ENCODE measurements at regions not wholly inside any gene's neighbourhood (a gene's known extent, or its start where the extent isn't known, plus 50 kb on each side); places are given as distances from the start of the nearest gene placed in this dataset.

DNA sequence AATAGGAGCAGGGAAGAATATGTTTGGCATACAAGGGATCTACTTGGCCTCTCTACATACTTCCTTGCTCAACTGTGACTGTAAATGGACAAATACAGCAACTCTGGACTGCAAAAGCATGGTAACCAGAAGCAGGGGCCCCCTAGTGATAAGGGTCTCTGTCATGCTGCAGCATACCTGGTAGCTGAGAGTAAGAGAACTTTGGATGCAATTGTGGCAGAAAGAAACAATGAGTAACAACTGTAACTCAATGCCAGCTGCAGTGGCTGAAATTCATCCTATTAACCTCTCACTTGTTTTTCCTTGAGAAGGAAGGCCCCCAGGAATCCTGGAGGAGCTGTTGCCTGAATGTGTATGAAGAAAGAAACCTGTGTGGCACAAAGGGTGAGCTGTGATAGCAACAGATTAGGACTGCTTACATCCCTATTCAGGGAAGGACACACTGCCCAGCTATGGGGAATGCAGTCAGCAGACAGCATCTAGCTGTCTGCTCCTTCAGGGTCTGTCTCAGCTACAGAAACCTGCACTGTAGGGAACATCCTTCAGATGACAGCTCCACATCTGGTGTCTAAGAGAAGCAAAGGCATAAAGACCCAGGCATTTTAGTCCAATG is 468.1 kb upstream of the ACTBL2 start:
- no peak overlapping the region for H3K23ac ChIP-seq (ENCODE audit: insufficient read length)
- H3K27ac ChIP-seq (ENCODE audit: low read depth, low read length) = no peak overlapping the region
- no peak overlapping the region for H4K8ac ChIP-seq (ENCODE audit: extremely low read depth, insufficient read depth, low read length)
- H2AFZ ChIP-seq (ENCODE audit: low read length) = no peak overlapping the region
- no peaks in the 10 kb centered on the region for H3K36me3 ChIP-seq (ENCODE audit: control insufficient read depth in 2 of 4, insufficient read depth in 4 of 4, low read length in 3 of 4)
- no peak overlapping the region for H3K9ac ChIP-seq (replicated peaks in 1 of 4; ENCODE audit: extremely low read depth in 1 of 4, low read depth in 3 of 4, low read length in 3 of 4)
- H2BK20ac ChIP-seq (ENCODE audit: low read length) = no peak overlapping the region
- no peak overlapping the region for H4K91ac ChIP-seq (replicated peaks; ENCODE audit: insufficient read length, low read length)
- POLR2A ChIA-PET (ENCODE audit: partially characterized antibody) = no interaction called here
- CTCF ChIA-PET (ENCODE audit: partially characterized antibody) = interaction anchor here (0.7 to 2.1 kb wide), 4 partner anchors 13 to 668 kb away, joined by 3 to 5 read pairs (median 4); no protein-coding TSS in a partner anchor
- no peaks in the 10 kb centered on the region for H3K23me2 ChIP-seq (ENCODE audit: low read depth, low read length)
- no peaks in the 10 kb centered on the region for H3K27me3 ChIP-seq (replicated peaks in 1 of 4; ENCODE audit: control insufficient read depth in 3 of 4, extremely low read depth in 1 of 4, insufficient read depth in 3 of 4, low read length in 3 of 4)
- no peak overlapping the region for H2BK120ac ChIP-seq (replicated peaks; ENCODE audit: low read depth, low read length)
- H3K14ac ChIP-seq (ENCODE audit: insufficient read length) = no peak overlapping the region
- no peak overlapping the region for H3K4ac ChIP-seq (replicated peaks; ENCODE audit: insufficient read length, low read depth, low read length)
- peak; percentile 45 for FAIRE-seq
- H2BK15ac ChIP-seq (ENCODE audit: low read length) = no peak overlapping the region
- H3K9me3 ChIP-seq (ENCODE audit: insufficient read depth in 2 of 2, low read depth in 1 of 2, low read length in 1 of 2) = no peaks in the 10 kb centered on the region
- no peak overlapping the region for H3K4me2 ChIP-seq (ENCODE audit: insufficient read depth in 1 of 2, low read depth in 2 of 2, low read length in 2 of 2)
- no peaks in the 10 kb centered on the region for H3K79me1 ChIP-seq (ENCODE audit: low read depth, low read length)
- H4K5ac ChIP-seq (ENCODE audit: insufficient read length, low read depth, low read length) = no peak overlapping the region
- H2BK5ac ChIP-seq (ENCODE audit: low read depth, low read length) = no peak overlapping the region
- no peak overlapping the region for H3K4me3 ChIP-seq (ENCODE audit: extremely low read depth in 1 of 4, insufficient read depth in 2 of 4, low read depth in 3 of 4, low read length in 4 of 4)
- no peaks in the 10 kb centered on the region for H3K79me2 ChIP-seq (ENCODE audit: control insufficient read depth in 1 of 2, insufficient read depth in 2 of 2, low read length in 2 of 2)
- H2BK12ac ChIP-seq (ENCODE audit: low read depth, low read length) = no peak overlapping the region
- DNase-seq (ENCODE audit: low read depth in 1 of 2, low spot score in 2 of 2) = peak; percentile 9 to 45
- H3K4me1 ChIP-seq (replicated peaks in 1 of 4; ENCODE audit: control insufficient read depth in 3 of 4, insufficient read depth in 4 of 4, low read length in 3 of 4) = peaks cover 2 to 7% (median 5%) of the 10 kb centered on the region in 4 experiments; a peak in 4 of 7 replicates
- no peak overlapping the region for H3K18ac ChIP-seq (ENCODE audit: extremely low read depth, low read length)
- H2AK5ac ChIP-seq (ENCODE audit: low read depth, low read length) = no peak overlapping the region
- no peaks in the 10 kb centered on the region for H4K20me1 ChIP-seq (replicated peaks in 1 of 2; ENCODE audit: control insufficient read depth in 1 of 2, insufficient read depth in 2 of 2, low read length in 2 of 2)
- no peak overlapping the region for H3K56ac ChIP-seq (replicated peaks; ENCODE audit: insufficient read length, low read depth, low read length)
- TF ChIP-seq CBX5 (IDR thresholded peaks at IDR 0.05; ENCODE audit: low read depth, low read length) = no peak
- TF ChIP-seq SUZ12 (IDR thresholded peaks at IDR 0.05; ENCODE audit: low read length) = no peak
- no peak for TF ChIP-seq RAD21 (IDR thresholded peaks at IDR 0.05 in 1 of 2, conservative IDR thresholded peaks at IDR 0.05 in 1 of 2; ENCODE audit: low read depth in 2 of 2, low read length in 2 of 2)
- no peak for TF ChIP-seq TAF1 (IDR thresholded peaks at IDR 0.05; ENCODE audit: low read depth, low read length)
- TF ChIP-seq, protein P1, sequence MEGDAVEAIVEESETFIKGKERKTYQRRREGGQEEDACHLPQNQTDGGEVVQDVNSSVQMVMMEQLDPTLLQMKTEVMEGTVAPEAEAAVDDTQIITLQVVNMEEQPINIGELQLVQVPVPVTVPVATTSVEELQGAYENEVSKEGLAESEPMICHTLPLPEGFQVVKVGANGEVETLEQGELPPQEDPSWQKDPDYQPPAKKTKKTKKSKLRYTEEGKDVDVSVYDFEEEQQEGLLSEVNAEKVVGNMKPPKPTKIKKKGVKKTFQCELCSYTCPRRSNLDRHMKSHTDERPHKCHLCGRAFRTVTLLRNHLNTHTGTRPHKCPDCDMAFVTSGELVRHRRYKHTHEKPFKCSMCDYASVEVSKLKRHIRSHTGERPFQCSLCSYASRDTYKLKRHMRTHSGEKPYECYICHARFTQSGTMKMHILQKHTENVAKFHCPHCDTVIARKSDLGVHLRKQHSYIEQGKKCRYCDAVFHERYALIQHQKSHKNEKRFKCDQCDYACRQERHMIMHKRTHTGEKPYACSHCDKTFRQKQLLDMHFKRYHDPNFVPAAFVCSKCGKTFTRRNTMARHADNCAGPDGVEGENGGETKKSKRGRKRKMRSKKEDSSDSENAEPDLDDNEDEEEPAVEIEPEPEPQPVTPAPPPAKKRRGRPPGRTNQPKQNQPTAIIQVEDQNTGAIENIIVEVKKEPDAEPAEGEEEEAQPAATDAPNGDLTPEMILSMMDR (IDR thresholded peaks at IDR 0.05; ENCODE audit: control extremely low read depth in 1 of 3, insufficient read depth in 1 of 3, low read depth in 1 of 3, low read length in 3 of 3) = 0 out of 4 replicates have a peak, but pooled peaks of 1 of the 3 experiments have one; percentile 0

Data from H1 (cell line).